ENCODE measurements at regions not wholly inside any gene's neighbourhood (a gene's known extent, or its start where the extent isn't known, plus 50 kb on each side); places are given as distances from the start of the nearest gene placed in this dataset.

- ChIA-PET POLR2A (ENCODE audit: partially characterized antibody) (no interaction called here), CTCF (ENCODE audit: partially characterized antibody) (interaction anchor here (1.3 kb wide), 1 partner anchor 61 kb away, joined by 4 read pairs; no protein-coding TSS in a partner anchor)
- Histone ChIP-seq H4K8ac (ENCODE audit: extremely low read depth, insufficient read depth, low read length) (no peak overlapping the region), H4K5ac (ENCODE audit: insufficient read length, low read depth, low read length) (no peak overlapping the region), H3K56ac (replicated peaks; ENCODE audit: insufficient read length, low read depth, low read length) (no peak overlapping the region), H3K14ac (ENCODE audit: insufficient read length) (no peak overlapping the region), H2BK12ac (ENCODE audit: low read depth, low read length) (no peak overlapping the region), H3K79me2 (ENCODE audit: control insufficient read depth in 1 of 2, insufficient read depth in 2 of 2, low read length in 2 of 2) (no peaks in the 10 kb centered on the region), H3K9ac (replicated peaks in 1 of 4; ENCODE audit: extremely low read depth in 1 of 4, low read depth in 3 of 4, low read length in 3 of 4) (no peak overlapping the region), H3K4me1 (replicated peaks in 1 of 4; ENCODE audit: control insufficient read depth in 3 of 4, insufficient read depth in 4 of 4, low read length in 3 of 4) (peaks cover 0 to 14% (median 1%) of the 10 kb centered on the region in 4 experiments; a peak in 1 of 7 replicates), H3K36me3 (ENCODE audit: control insufficient read depth in 2 of 4, insufficient read depth in 4 of 4, low read length in 3 of 4) (no peaks in the 10 kb centered on the region), H3K4me3 (ENCODE audit: extremely low read depth in 1 of 4, insufficient read depth in 2 of 4, low read depth in 3 of 4, low read length in 4 of 4) (no peak overlapping the region), H3K4me2 (ENCODE audit: insufficient read depth in 1 of 2, low read depth in 2 of 2, low read length in 2 of 2) (no peak overlapping the region), H3K23ac (ENCODE audit: insufficient read length) (no peak overlapping the region), H3K23me2 (ENCODE audit: low read depth, low read length) (no peaks in the 10 kb centered on the region), H3K4ac (replicated peaks; ENCODE audit: insufficient read length, low read depth, low read length) (no peak overlapping the region), H2BK120ac (replicated peaks; ENCODE audit: low read depth, low read length) (no peak overlapping the region), H3K27ac (ENCODE audit: low read depth, low read length) (no peak overlapping the region), H3K27me3 (replicated peaks in 1 of 4; ENCODE audit: control insufficient read depth in 3 of 4, extremely low read depth in 1 of 4, insufficient read depth in 3 of 4, low read length in 3 of 4) (no peaks in the 10 kb centered on the region), H2BK5ac (ENCODE audit: low read depth, low read length) (no peak overlapping the region), H2BK20ac (ENCODE audit: low read length) (no peak overlapping the region), H2AFZ (ENCODE audit: low read length) (no peak overlapping the region), H3K79me1 (ENCODE audit: low read depth, low read length) (no peaks in the 10 kb centered on the region), H2BK15ac (ENCODE audit: low read length) (no peak overlapping the region), H3K18ac (ENCODE audit: extremely low read depth, low read length) (no peak overlapping the region), H3K9me3 (ENCODE audit: insufficient read depth in 2 of 2, low read depth in 1 of 2, low read length in 1 of 2) (no peaks in the 10 kb centered on the region), H4K20me1 (replicated peaks in 1 of 2; ENCODE audit: control insufficient read depth in 1 of 2, insufficient read depth in 2 of 2, low read length in 2 of 2) (no peaks in the 10 kb centered on the region), H2AK5ac (ENCODE audit: low read depth, low read length) (no peak overlapping the region), H4K91ac (replicated peaks; ENCODE audit: insufficient read length, low read length) (no peak overlapping the region)
- TF ChIP-seq RFX5 (IDR thresholded peaks at IDR 0.05; ENCODE audit: borderline replicate concordance, low read depth, low read length) (no peak), MAFK (IDR thresholded peaks at IDR 0.05; ENCODE audit: low read depth, low read length) (no peak), EZH2 (IDR thresholded peaks at IDR 0.05; ENCODE audit: low read depth, low read length, severe bottlenecking) (no peak), KDM5A (IDR thresholded peaks at IDR 0.05; ENCODE audit: low read length) (no peak), GTF2F1 (IDR thresholded peaks at IDR 0.05; ENCODE audit: borderline replicate concordance, low read depth, low read length) (no peak), RAD21 (IDR thresholded peaks at IDR 0.05 in 1 of 2, conservative IDR thresholded peaks at IDR 0.05 in 1 of 2; ENCODE audit: low read depth in 2 of 2, low read length in 2 of 2) (no peak), ZNF274 (IDR thresholded peaks at IDR 0.05; ENCODE audit: borderline replicate concordance, extremely low read depth, low read length) (no peak), JUND (IDR thresholded peaks at IDR 0.05; ENCODE audit: low read length) (no peak), SUZ12 (IDR thresholded peaks at IDR 0.05; ENCODE audit: low read length) (no peak)
- FAIRE-seq = no peak
- no peak for DNase-seq (ENCODE audit: low read depth in 1 of 2, low spot score in 2 of 2)
Observed at GRCh38 chr3:90031121-90031520, 923.7 kb downstream of the EPHA3 start.

Measured in H1 (cell line).